ENCODE measurements at regions not wholly inside any gene's neighbourhood (a gene's known extent, or its start where the extent isn't known, plus 50 kb on each side); places are given as distances from the start of the nearest gene placed in this dataset.
A peak's percentile ranks its signal among the peaks of the same experiment; 100 is the strongest.

- peak; percentile 76 for DNase-seq (ENCODE audit: low read depth)
- H3K4me3 ChIP-seq (ENCODE audit: low read depth, low read length): no peak overlapping the region
- no peak for TF ChIP-seq CTCF (IDR thresholded peaks at IDR 0.05; ENCODE audit: insufficient read depth, low read depth, low read length)
These were observed 56.9 kb upstream of the P2RY1 start for GRCh38 chr3:152778022-152778421.

GRCh38 chr3:152779653-152780052 lies 55.3 kb upstream of the P2RY1 start:
- no peak for DNase-seq (ENCODE audit: low read depth)
- H3K4me3 ChIP-seq (ENCODE audit: low read depth, low read length): no peak overlapping the region

GRCh38 chr3:152780553-152780952 lies 54.4 kb upstream of the P2RY1 start:
- no peak for TF ChIP-seq CTCF (IDR thresholded peaks at IDR 0.05; ENCODE audit: insufficient read depth, low read depth, low read length)
- no peak overlapping the region for H3K4me3 ChIP-seq (ENCODE audit: low read depth, low read length)
- DNase-seq (ENCODE audit: low read depth): no peak

More at GRCh38 chr3:152779653-152780052, 55.3 kb upstream of the P2RY1 start:
- no peak for TF ChIP-seq CTCF (IDR thresholded peaks at IDR 0.05; ENCODE audit: insufficient read depth, low read depth, low read length)

GRCh38 chr3:152785051-152785450 lies 49.9 kb upstream of the P2RY1 start:
- DNase-seq (ENCODE audit: low read depth): no peak
- TF ChIP-seq CTCF (IDR thresholded peaks at IDR 0.05; ENCODE audit: insufficient read depth, low read depth, low read length): no peak
- H3K4me3 ChIP-seq (ENCODE audit: low read depth, low read length): no peak overlapping the region

All from fibroblast of villous mesenchyme (primary cell).